ENCODE measurements at regions not wholly inside any gene's neighbourhood (a gene's known extent, or its start where the extent isn't known, plus 50 kb on each side); places are given as distances from the start of the nearest gene placed in this dataset.

GRCh38 chr18:61034580-61034979 is 298.6 kb upstream of the CDH20 start (continued):
- TF ChIP-seq ZNF609 (CRISPR knock-in tag; IDR thresholded peaks at IDR 0.05; ENCODE audit: borderline replicate concordance) (no peak), ZNF780A (CRISPR knock-in tag; IDR thresholded peaks at IDR 0.05) (no peak), FOXJ2 (tag; IDR thresholded peaks at IDR 0.05) (no peak), E2F6 (IDR thresholded peaks at IDR 0.05; ENCODE audit: borderline replicate concordance in 1 of 2, extremely low read depth in 1 of 2, insufficient read depth in 1 of 2, insufficient read length in 1 of 2, low read depth in 1 of 2, low read length in 1 of 2, poor library complexity in 1 of 2, severe bottlenecking in 1 of 2) (no peak)

- DNase-seq (ENCODE audit: extremely low read depth in 1 of 4, low spot score in 3 of 4) (no peak), FAIRE-seq (no peak), ATAC-seq (no peak)
- CTCF ChIA-PET (ENCODE audit: low intra/inter-chr PET ratio), result no interaction called here
- BruUV-seq (replicated peaks), result no TSS peak
- Histone ChIP-seq H3K36me3 (ENCODE audit: control insufficient read depth, insufficient read depth, low read length) (no peaks in the 10 kb centered on the region), H4K20me1 (replicated peaks; ENCODE audit: control insufficient read depth, insufficient read depth, low read length) (no peaks in the 10 kb centered on the region), H3K9me1 (ENCODE audit: control insufficient read depth, insufficient read depth, low read length) (no peaks in the 10 kb centered on the region), H3K9me3 (replicated peaks; ENCODE audit: control insufficient read depth, insufficient read depth, low read depth, low read length) (no peaks in the 10 kb centered on the region), H3K4me1 (replicated peaks in 1 of 2; ENCODE audit: control insufficient read depth in 2 of 2, insufficient read depth in 2 of 2, low read length in 2 of 2) (no peaks in the 10 kb centered on the region), H3K4me2 (ENCODE audit: insufficient read depth, low read length) (no peak overlapping the region), H3K79me2 (ENCODE audit: control insufficient read depth, insufficient read depth, low read length) (no peaks in the 10 kb centered on the region), H3K27ac (ENCODE audit: extremely low read depth, low read depth, low read length) (no peak overlapping the region), H3K4me3 (no peak overlapping the region), H3K9ac (ENCODE audit: insufficient read depth in 1 of 2, low read depth in 2 of 2, low read length in 2 of 2) (no peak overlapping the region), H2AFZ (ENCODE audit: low read depth, low read length) (no peak overlapping the region), H3K27me3 (ENCODE audit: control insufficient read depth in 2 of 2, insufficient read depth in 2 of 2, low read length in 2 of 2) (no peaks in the 10 kb centered on the region)
- intact Hi-C loops (cut with micrococcal nuclease) (no loop called here), in situ Hi-C loops (cut with MboI) (no loop called here)
- TF ChIP-seq PYGO2 (tag; IDR thresholded peaks at IDR 0.05) (no peak), POLR2G (IDR thresholded peaks at IDR 0.05; ENCODE audit: low read depth, low read length) (no peak), ZNF57 (CRISPR knock-in tag; IDR thresholded peaks at IDR 0.05) (no peak), ASH1L (IDR thresholded peaks at IDR 0.05; ENCODE audit: borderline replicate concordance, low read depth, partially characterized antibody) (no peak)
- WGBS (ENCODE audit: insufficient coverage, low coverage, missing lambda C conversion rate), result 0% methylated on average over 3 of the region's 3 CpGs
- POLR2A ChIA-PET, result no interaction called here
Measured at GRCh38 chr18:61039251-61039650, 294.0 kb upstream of the CDH20 start.
